RWPE2 (cell line): ENCODE measurements at regions not wholly inside any gene's neighbourhood (a gene's known extent, or its start where the extent isn't known, plus 50 kb on each side); places are given as distances from the start of the nearest gene placed in this dataset.

ENCODE experiments used
- ATAC-seq: fragments of 200-7000 bp; cut with Tn5 transposase; 3 replicates; pipeline ENCODE4 v1.9.1; 2021; ENCODE audit warnings: low read depth
- DNase-seq: peaks from one replicate; pipeline ENCODE4 v3.0.0-alpha.2; 2020; ENCODE audit warnings: low spot score
- H3K27ac ChIP-seq: fragments of 450-650 bp; 2 replicates; pipeline ENCODE4 v1.5.1; 2017; ENCODE audit warnings: mild to moderate bottlenecking; ENCODE audit not compliant: poor library complexity, severe bottlenecking
- H3K27me3 ChIP-seq: fragments of 250-450 bp; sonication (Bioruptor Pico); 2 replicates; pipeline ENCODE4 v1.5.1; 2021; ENCODE audit warnings: mild to moderate bottlenecking, moderate library complexity; ENCODE audit not compliant: insufficient read depth, poor library complexity, severe bottlenecking
- H3K36me3 ChIP-seq: fragments of 250-450 bp; sonication (Bioruptor Pico); 2 replicates; pipeline ENCODE4 v1.5.1; 2020; ENCODE audit warnings: low read depth, mild to moderate bottlenecking, moderate library complexity
- H3K4me1 ChIP-seq: fragments of 250-450 bp; sonication (Bioruptor Pico); 2 replicates; pipeline ENCODE4 v1.5.1; 2021; ENCODE audit warnings: mild to moderate bottlenecking, moderate library complexity; ENCODE audit not compliant: insufficient read depth, poor library complexity, severe bottlenecking
- H3K4me3 ChIP-seq: fragments of 250-450 bp; sonication (Bioruptor Pico); 2 replicates; pipeline ENCODE4 v1.5.1; 2021; ENCODE audit warnings: mild to moderate bottlenecking, moderate library complexity; ENCODE audit not compliant: severe bottlenecking
- H3K9me3 ChIP-seq: fragments of 250-450 bp; sonication (Bioruptor Pico); 2 replicates; pipeline ENCODE4 v1.5.1; 2021; ENCODE audit warnings: mild to moderate bottlenecking, moderate library complexity; ENCODE audit not compliant: severe bottlenecking
- TF ChIP-seq, protein P1 (sequence below): fragments of 450-650 bp; IDR thresholded peaks from one replicate; pipeline ENCODE4 v1.5.1; 2017; ENCODE audit warnings: mild to moderate bottlenecking, moderate library complexity; ENCODE audit not compliant: poor library complexity, severe bottlenecking

GRCh38 chr13:111510502-111511218, 190.2 kb downstream of the TEX29 start:
- TF ChIP-seq, protein P1, sequence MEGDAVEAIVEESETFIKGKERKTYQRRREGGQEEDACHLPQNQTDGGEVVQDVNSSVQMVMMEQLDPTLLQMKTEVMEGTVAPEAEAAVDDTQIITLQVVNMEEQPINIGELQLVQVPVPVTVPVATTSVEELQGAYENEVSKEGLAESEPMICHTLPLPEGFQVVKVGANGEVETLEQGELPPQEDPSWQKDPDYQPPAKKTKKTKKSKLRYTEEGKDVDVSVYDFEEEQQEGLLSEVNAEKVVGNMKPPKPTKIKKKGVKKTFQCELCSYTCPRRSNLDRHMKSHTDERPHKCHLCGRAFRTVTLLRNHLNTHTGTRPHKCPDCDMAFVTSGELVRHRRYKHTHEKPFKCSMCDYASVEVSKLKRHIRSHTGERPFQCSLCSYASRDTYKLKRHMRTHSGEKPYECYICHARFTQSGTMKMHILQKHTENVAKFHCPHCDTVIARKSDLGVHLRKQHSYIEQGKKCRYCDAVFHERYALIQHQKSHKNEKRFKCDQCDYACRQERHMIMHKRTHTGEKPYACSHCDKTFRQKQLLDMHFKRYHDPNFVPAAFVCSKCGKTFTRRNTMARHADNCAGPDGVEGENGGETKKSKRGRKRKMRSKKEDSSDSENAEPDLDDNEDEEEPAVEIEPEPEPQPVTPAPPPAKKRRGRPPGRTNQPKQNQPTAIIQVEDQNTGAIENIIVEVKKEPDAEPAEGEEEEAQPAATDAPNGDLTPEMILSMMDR: no peak
- DNase-seq: peak; percentile 24
- no peak overlapping the region for H3K27ac ChIP-seq
- no peak for ATAC-seq
- no peak overlapping the region for H3K4me3 ChIP-seq
- no peaks in the 10 kb centered on the region for H3K4me1 ChIP-seq
- H3K36me3 ChIP-seq: no peaks in the 10 kb centered on the region
- H3K9me3 ChIP-seq: no peaks in the 10 kb centered on the region
- H3K27me3 ChIP-seq: no peaks in the 10 kb centered on the region

DNA sequence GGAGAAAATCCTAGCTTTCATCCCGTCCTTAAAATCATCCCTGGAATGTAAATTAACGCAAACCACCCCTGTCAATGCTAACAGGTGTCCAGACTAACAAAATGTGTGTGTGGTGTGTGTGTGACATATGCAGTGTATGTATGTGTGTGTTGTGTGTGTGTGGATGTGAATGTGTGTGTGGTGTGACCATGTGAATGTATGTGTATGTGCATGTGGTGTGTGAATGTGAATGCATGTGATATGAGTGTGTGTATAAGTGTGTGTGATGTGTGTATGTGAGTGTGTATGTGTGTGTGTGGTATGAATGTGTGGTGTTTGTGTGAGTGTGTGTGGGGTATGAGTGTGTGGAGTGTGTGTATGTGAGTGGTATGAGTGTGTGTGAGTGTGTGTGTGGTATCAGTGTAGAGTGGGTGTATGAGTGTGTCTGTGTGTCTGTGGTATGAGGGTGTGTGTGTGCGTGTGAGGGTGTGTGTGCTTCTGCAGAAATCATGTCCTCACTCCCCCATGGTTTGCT, 190.8 kb downstream of the TEX29 start:
- H3K4me1 ChIP-seq: no peaks in the 10 kb centered on the region
- no peaks in the 10 kb centered on the region for H3K9me3 ChIP-seq
- H3K27me3 ChIP-seq: no peaks in the 10 kb centered on the region
- no peaks in the 10 kb centered on the region for H3K36me3 ChIP-seq
- no peak overlapping the region for H3K4me3 ChIP-seq
- no peak for DNase-seq
- H3K27ac ChIP-seq: no peak overlapping the region
- TF ChIP-seq, protein P1: no peak
- no peak for ATAC-seq

DNA sequence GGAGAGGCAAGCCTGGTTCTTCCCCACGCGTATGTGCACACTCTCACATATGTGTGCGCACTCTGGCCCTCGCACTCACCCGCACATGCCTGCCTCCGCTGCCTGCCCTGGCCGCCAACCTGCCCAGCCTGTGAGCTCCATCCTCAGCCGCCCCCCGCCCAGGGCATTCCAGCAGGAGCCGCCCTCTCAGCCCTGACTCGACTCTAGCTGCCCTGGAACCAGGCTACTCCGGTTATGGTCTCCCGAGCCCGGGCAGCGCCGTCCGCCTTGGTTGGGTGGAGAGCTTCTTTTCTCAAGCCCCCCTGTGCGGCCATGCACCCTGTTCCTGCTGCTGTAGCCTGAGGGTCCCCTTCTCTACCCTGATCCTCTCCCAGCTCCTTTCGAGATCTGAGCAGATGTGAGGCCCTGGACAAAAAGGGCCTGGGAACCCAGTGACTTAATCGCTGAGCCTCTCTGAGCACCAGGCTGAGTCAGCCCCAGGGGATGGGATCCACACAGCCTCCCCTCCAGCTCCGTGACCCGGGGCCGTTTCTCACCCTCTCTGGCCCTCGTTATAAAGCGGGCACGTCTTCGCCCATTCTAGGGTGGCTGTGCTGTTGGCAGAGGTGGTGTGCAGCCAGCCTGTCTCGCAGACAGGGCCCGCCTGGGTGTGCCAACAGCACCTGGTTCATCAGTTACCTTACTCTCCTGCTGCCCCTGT, 191.5 kb downstream of the TEX29 start:
- no peaks in the 10 kb centered on the region for H3K4me1 ChIP-seq
- no peak for ATAC-seq
- no peak overlapping the region for H3K27ac ChIP-seq
- no peaks in the 10 kb centered on the region for H3K36me3 ChIP-seq
- no peaks in the 10 kb centered on the region for H3K27me3 ChIP-seq
- no peaks in the 10 kb centered on the region for H3K9me3 ChIP-seq
- TF ChIP-seq, protein P1: no peak
- H3K4me3 ChIP-seq: no peak overlapping the region
- peak; percentile 56 for DNase-seq

DNA sequence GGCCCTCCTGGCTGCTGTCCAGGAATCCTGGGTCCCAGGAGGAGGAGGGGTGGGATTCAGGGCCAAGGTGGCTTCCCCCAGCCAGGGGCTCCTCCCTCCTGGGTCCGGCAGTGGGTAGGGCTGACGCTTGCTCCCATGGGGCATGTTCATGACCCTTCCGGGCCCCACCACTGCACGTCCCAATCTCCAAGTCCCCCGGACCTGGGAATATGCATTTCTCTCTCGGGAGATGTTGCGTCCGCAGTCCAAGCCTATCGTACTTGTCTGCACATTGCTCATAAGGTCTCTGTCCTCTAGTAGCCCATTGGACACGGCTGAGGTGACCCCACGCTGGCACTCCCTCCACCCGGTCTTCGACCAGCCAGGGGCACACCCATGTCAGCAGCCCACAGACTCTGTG, 192.3 kb downstream of the TEX29 start:
- DNase-seq (peak; percentile 33), ATAC-seq (no peak)
- Histone ChIP-seq H3K4me1 (no peaks in the 10 kb centered on the region), H3K4me3 (no peak overlapping the region), H3K27me3 (no peaks in the 10 kb centered on the region), H3K9me3 (no peaks in the 10 kb centered on the region), H3K27ac (no peak overlapping the region), H3K36me3 (no peaks in the 10 kb centered on the region)
- TF ChIP-seq, protein P1: no peak
